DMS153 treated with DMSO at 0.1 percent for 48 hours (cell line): ENCODE measurements at regions not wholly inside any gene's neighbourhood (a gene's known extent, or its start where the extent isn't known, plus 50 kb on each side); places are given as distances from the start of the nearest gene placed in this dataset.

Experiments
- DNase-seq: peaks from one replicate; lab custom pipeline; 2025; ENCODE audit not compliant: unreplicated experiment; lab: John Stamatoyannopoulos, UW

GRCh38 chr9:120221844-120222243 is 358.1 kb downstream of the CDK5RAP2 start:
- DNase-seq = no peak

GRCh38 chr9:120214332-120214731 is 365.6 kb downstream of the CDK5RAP2 start:
- no peak for DNase-seq

GRCh38 chr9:120212853-120213200 is 367.1 kb downstream of the CDK5RAP2 start:
- no peak for DNase-seq

- DNase-seq = no peak
Measured at GRCh38 chr9:120212153-120212852, 367.7 kb downstream of the CDK5RAP2 start.

- DNase-seq = peak; percentile 54
Measured at GRCh38 chr9:120210274-120210673, 369.7 kb downstream of the CDK5RAP2 start.

GRCh38 chr9:120202856-120203654 is 376.9 kb downstream of the CDK5RAP2 start:
- no peak for DNase-seq

- no peak for DNase-seq
Measured at GRCh38 chr9:120198027-120198426, 381.9 kb downstream of the CDK5RAP2 start.

- DNase-seq = no peak
Measured at GRCh38 chr9:120197605-120198004, 382.4 kb downstream of the CDK5RAP2 start.

- DNase-seq = no peak
Measured at GRCh38 chr9:120191141-120191540, 388.8 kb downstream of the CDK5RAP2 start.

- no peak for DNase-seq
Measured at GRCh38 chr9:120187758-120188157, 392.2 kb downstream of the CDK5RAP2 start.

- DNase-seq = no peak
Measured at GRCh38 chr9:120186276-120186675, 393.7 kb downstream of the CDK5RAP2 start.

- DNase-seq = no peak
Measured at GRCh38 chr9:120184266-120184665, 395.7 kb downstream of the CDK5RAP2 start.

- no peak for DNase-seq
Measured at GRCh38 chr9:120183615-120184014, 396.4 kb downstream of the CDK5RAP2 start.

- no peak for DNase-seq
Measured at GRCh38 chr9:120182011-120182410, 398.0 kb downstream of the CDK5RAP2 start.

- DNase-seq = no peak
Measured at GRCh38 chr9:120177121-120177520, 402.8 kb downstream of the CDK5RAP2 start.

- DNase-seq = no peak
Measured at GRCh38 chr9:120175031-120175430, 404.9 kb downstream of the CDK5RAP2 start.

- DNase-seq = no peak
Measured at GRCh38 chr9:120161776-120162175, 418.2 kb downstream of the CDK5RAP2 start.

GRCh38 chr9:120158221-120158620 is 421.7 kb downstream of the CDK5RAP2 start:
- DNase-seq = no peak

- no peak for DNase-seq
Measured at GRCh38 chr9:120156376-120156775, 423.6 kb downstream of the CDK5RAP2 start.

- DNase-seq = no peak
Measured at GRCh38 chr9:120153258-120153657, 426.7 kb downstream of the CDK5RAP2 start.

GRCh38 chr9:120152295-120152694 is 427.7 kb downstream of the CDK5RAP2 start:
- DNase-seq = no peak

- no peak for DNase-seq
Measured at GRCh38 chr9:120151806-120152205, 428.2 kb downstream of the CDK5RAP2 start.
